WERI-Rb-1 (cell line): ENCODE measurements at regions not wholly inside any gene's neighbourhood (a gene's known extent, or its start where the extent isn't known, plus 50 kb on each side); places are given as distances from the start of the nearest gene placed in this dataset.

Source experiments
- DNase-seq: peaks from one replicate; pipeline ENCODE4 v3.0.0-alpha.2; 2020
- H3K27ac ChIP-seq: fragments of 250-450 bp; sonication (Bioruptor Pico); 2 replicates; pipeline ENCODE4 v1.5.1; 2020; ENCODE audit warnings: mild to moderate bottlenecking, moderate library complexity
- H3K27me3 ChIP-seq: fragments of 250-450 bp; sonication (Bioruptor Pico); 2 replicates; pipeline ENCODE4 v1.5.1; 2021; ENCODE audit warnings: mild to moderate bottlenecking, low read depth, moderate library complexity; ENCODE audit not compliant: insufficient read depth, severe bottlenecking
- H3K36me3 ChIP-seq: fragments of 250-450 bp; sonication (Bioruptor Pico); 2 replicates; pipeline ENCODE4 v1.5.1; 2020; ENCODE audit warnings: mild to moderate bottlenecking, moderate library complexity
- H3K4me3 ChIP-seq: 2 replicates; pipeline ENCODE4 v1.5.1; 2011; ENCODE audit warnings: low read depth, mild to moderate bottlenecking, control low read depth, low read length
- H3K9me3 ChIP-seq: fragments of 250-450 bp; sonication (Bioruptor Pico); 2 replicates; pipeline ENCODE4 v1.5.1; 2021; ENCODE audit warnings: mild to moderate bottlenecking, moderate library complexity; ENCODE audit not compliant: severe bottlenecking
- TF ChIP-seq, protein P1 (sequence below): IDR thresholded peaks from 2 replicates; pipeline ENCODE4 v1.5.1; 2011; ENCODE audit warnings: low read depth, mild to moderate bottlenecking, control low read depth, inconsistent platforms, low read length

DNA sequence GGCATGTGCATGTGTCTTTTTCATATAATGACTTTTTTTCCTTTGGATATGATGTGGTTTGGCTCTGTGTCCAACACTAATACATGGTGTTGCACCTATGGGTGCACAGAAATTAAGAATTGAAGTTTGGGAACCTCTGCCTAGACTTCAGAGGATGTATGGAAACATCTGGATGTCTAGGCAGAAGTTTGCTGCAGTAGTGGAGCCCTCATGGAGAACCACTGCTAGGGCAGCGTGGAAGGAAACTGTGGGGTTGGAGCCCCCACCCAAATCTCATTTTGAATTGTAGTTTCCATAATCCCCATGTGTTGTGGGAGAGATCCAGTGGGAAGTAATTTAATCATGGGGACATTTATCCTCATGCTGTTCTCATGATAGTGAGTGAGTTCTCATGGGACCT is 235.0 kb upstream of the TRPC7 start:
- TF ChIP-seq, protein P1, sequence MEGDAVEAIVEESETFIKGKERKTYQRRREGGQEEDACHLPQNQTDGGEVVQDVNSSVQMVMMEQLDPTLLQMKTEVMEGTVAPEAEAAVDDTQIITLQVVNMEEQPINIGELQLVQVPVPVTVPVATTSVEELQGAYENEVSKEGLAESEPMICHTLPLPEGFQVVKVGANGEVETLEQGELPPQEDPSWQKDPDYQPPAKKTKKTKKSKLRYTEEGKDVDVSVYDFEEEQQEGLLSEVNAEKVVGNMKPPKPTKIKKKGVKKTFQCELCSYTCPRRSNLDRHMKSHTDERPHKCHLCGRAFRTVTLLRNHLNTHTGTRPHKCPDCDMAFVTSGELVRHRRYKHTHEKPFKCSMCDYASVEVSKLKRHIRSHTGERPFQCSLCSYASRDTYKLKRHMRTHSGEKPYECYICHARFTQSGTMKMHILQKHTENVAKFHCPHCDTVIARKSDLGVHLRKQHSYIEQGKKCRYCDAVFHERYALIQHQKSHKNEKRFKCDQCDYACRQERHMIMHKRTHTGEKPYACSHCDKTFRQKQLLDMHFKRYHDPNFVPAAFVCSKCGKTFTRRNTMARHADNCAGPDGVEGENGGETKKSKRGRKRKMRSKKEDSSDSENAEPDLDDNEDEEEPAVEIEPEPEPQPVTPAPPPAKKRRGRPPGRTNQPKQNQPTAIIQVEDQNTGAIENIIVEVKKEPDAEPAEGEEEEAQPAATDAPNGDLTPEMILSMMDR, result no peak
- Histone ChIP-seq H3K4me3 (no peak overlapping the region), H3K27ac (no peak overlapping the region), H3K27me3 (no peaks in the 10 kb centered on the region), H3K36me3 (no peaks in the 10 kb centered on the region), H3K9me3 (peaks cover 19% of the 10 kb centered on the region)
- no peak for DNase-seq

DNA sequence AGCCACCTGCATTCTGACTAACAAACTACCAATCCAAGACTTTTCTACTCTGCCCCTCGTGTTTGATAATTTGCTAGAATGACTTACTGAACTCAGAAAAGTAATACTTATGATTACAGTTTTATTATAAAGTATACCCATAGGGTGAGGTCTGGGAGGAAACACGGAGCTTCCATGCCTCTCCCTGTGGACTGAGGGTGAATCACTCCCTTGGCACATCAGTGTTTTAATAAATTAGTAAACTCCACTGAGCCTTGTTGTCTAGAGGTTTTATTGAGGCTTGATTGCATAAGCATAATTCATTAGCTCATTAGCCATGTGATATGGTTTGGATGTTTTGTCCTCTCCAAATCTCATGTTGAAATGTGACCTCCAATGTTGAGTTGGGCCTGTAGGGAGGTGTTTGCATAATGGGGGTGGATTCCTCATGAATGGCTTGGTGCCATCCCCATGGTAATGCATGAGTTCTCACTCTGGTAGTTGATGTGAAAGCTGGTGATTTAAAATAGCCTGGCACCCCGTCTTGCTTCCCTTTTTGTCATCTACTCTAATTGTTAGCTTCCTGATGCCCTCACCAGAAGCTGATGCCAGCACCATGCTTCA is 233.6 kb upstream of the TRPC7 start:
- TF ChIP-seq, protein P1, result no peak

DNA sequence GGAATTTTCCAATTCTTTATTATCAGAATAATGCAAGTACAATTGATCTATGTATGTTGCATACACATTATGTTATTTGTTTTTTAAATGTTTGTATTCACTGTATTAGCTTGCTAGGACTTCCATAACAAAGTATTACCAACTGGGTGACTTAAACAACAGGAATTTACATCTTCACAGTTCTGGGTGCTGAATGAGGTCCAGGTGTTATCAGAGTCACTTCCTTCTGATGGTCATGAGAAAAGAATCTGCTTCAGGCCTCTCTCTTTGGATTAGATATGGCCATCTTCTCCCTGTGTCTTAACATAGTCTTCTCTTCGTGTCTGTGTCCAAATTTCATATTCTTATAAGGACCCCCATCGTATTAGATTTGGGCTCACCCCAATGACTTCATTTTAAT is 229.1 kb upstream of the TRPC7 start:
- Histone ChIP-seq H3K27me3 (no peaks in the 10 kb centered on the region), H3K36me3 (no peaks in the 10 kb centered on the region), H3K4me3 (no peak overlapping the region), H3K27ac (no peak overlapping the region), H3K9me3 (no peaks in the 10 kb centered on the region)
- no peak for DNase-seq
- TF ChIP-seq, protein P1, result no peak

More for the DNA sequence above, 233.6 kb upstream of the TRPC7 start:
- Histone ChIP-seq H3K36me3 (no peaks in the 10 kb centered on the region), H3K27me3 (no peaks in the 10 kb centered on the region), H3K4me3 (no peak overlapping the region), H3K27ac (no peak overlapping the region), H3K9me3 (peaks cover 19% of the 10 kb centered on the region)
- no peak for DNase-seq

DNA sequence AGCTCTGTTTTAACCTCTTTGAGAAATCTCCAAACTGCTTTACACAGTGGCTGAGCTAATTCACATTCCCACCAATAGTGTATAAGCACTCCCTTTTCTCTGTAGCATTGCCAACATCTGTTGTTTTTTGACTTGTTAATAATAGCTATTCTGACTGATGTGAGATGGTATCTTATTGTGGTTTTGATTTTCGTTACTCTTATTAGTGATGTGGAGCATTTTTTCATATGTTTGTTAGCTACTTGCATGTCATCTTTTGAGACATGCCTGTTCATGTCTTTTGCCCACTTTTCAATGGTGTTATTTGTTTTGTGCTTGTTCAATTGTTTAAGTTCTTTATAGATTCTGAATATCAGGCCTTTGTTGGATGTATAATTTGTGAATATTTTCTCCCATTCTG is 225.2 kb upstream of the TRPC7 start:
- Histone ChIP-seq H3K27me3 (no peaks in the 10 kb centered on the region), H3K4me3 (no peak overlapping the region), H3K9me3 (no peaks in the 10 kb centered on the region), H3K36me3 (no peaks in the 10 kb centered on the region), H3K27ac (no peak overlapping the region)
- DNase-seq, result no peak
- TF ChIP-seq, protein P1, result no peak

DNA sequence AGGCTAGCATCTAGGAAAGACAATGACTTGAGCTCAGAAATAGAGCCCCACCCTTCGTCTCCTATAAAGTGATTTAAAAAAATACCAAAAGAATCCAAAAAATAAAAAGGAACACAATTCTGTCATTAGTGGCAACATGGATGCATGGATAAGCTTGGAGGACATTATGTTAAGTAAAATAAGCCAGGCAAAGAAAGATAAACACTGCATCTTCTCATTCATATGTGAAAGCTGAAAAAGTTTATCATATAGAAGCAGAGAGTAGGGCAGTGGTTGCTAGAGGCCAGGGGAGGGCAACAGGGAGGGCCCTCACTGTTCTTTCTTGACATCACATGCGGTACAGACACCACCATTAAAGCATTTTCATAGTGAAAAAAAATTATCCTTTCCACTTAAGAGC is 220.9 kb upstream of the TRPC7 start:
- TF ChIP-seq, protein P1, result no peak
- DNase-seq, result no peak
- H3K36me3 ChIP-seq, result no peaks in the 10 kb centered on the region
- H3K27me3 ChIP-seq, result no peaks in the 10 kb centered on the region
- no peaks in the 10 kb centered on the region for H3K9me3 ChIP-seq
- H3K4me3 ChIP-seq, result no peak overlapping the region
- H3K27ac ChIP-seq, result no peak overlapping the region

DNA sequence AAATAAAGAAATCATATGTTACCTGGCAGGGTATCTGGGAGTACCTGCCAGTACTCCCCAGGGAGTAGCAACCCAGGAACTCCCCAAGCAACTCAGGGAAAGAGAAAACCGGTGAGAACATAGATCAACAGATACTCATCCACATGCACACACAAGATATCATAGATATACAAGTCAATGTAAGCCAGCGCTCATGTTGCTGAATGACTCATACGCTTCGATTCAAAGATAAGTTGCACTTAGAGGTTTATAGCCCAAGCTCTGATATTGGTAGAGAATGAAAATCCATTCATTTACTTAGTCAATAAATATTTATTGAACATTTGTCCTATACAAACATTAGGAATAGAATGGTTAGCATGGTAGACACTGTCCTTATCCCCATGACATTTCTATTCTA is 219.1 kb upstream of the TRPC7 start:
- H3K9me3 ChIP-seq, result no peaks in the 10 kb centered on the region
- H3K36me3 ChIP-seq, result no peaks in the 10 kb centered on the region
- H3K4me3 ChIP-seq, result no peak overlapping the region
- DNase-seq, result no peak
- no peaks in the 10 kb centered on the region for H3K27me3 ChIP-seq
- H3K27ac ChIP-seq, result no peak overlapping the region
- TF ChIP-seq, protein P1, result no peak
